Gastroesophageal sphincter (tissue), 3 donors: ENCODE measurements at regions not wholly inside any gene's neighbourhood (a gene's known extent, or its start where the extent isn't known, plus 50 kb on each side); places are given as distances from the start of the nearest gene placed in this dataset.

ENCODE experiments used
- EP300 ChIP-seq: sonication (generic); formaldehyde crosslinking; IDR thresholded peaks from one replicate; pipeline ENCODE4 v1.6.1; 2017; ENCODE audit warnings: antibody characterized with exemption, mild to moderate bottlenecking
- POLR2A ChIP-seq, 2 donors: fragments of 450-650 bp; IDR thresholded peaks; one replicate each; pipeline ENCODE4 v1.6.1; 2017; ENCODE audit warnings: antibody characterized with exemption in 2 of 2, mild to moderate bottlenecking in 2 of 2, moderate library complexity in 1 of 2
- POLR2AphosphoS5 ChIP-seq: sonication (generic); formaldehyde crosslinking; IDR thresholded peaks from one replicate; pipeline ENCODE4 v1.6.1; 2017; ENCODE audit warnings: antibody characterized with exemption
- TF ChIP-seq, protein P1 (sequence below), 4 experiments: fragments of 200-600 bp in 2 of 4; fragments of 450-650 bp in 2 of 4; sonication (generic) in 1 of 4; IDR thresholded peaks; one replicate each; pipeline ENCODE4 v1.5.1; 2017 to 2019; ENCODE audit warnings: antibody characterized with exemption in 4 of 4, mild to moderate bottlenecking in 2 of 4, moderate library complexity in 2 of 4

DNA sequence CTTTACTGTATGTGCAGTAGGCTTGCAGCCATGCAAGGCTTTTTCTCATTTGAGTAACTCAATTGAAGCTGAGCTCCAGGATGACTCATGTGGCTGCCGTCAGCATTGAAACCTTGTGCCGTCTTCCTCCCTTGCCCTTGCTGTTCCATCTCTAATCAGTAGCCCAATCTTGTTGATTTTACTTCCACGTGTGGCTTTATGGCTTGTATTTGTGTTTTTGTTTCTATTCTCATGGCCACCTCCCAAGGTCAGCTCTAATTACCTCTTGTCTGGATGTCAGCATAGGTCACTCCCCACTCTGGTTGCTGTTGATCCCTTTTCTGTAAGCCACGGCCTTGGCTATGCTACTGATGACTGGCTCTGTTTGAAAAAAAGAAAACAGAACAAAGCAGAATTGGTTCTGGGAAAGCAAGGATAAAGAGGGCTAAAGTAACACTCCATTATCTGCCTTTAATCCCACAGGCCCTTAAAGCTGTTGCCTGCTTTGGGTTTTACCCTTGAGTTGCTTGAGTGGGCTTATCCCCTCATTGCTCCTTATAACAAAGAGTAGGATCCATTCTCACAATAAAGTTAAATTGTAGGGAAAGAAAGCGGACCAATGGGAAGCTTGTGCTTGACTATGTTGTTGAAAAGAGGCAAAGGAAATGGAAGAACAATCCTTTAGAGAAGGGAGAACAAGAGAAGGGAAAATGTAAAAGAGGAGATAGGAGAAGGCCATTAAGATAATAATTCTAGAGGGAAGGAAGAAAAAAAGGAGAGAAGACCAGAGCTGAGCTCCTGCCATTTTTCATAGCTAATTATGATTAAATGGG is 173.9 kb upstream of the PGRMC2 start:
- TF ChIP-seq, protein P1, sequence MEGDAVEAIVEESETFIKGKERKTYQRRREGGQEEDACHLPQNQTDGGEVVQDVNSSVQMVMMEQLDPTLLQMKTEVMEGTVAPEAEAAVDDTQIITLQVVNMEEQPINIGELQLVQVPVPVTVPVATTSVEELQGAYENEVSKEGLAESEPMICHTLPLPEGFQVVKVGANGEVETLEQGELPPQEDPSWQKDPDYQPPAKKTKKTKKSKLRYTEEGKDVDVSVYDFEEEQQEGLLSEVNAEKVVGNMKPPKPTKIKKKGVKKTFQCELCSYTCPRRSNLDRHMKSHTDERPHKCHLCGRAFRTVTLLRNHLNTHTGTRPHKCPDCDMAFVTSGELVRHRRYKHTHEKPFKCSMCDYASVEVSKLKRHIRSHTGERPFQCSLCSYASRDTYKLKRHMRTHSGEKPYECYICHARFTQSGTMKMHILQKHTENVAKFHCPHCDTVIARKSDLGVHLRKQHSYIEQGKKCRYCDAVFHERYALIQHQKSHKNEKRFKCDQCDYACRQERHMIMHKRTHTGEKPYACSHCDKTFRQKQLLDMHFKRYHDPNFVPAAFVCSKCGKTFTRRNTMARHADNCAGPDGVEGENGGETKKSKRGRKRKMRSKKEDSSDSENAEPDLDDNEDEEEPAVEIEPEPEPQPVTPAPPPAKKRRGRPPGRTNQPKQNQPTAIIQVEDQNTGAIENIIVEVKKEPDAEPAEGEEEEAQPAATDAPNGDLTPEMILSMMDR (IDR thresholded peaks at IDR 0.05) = no peak
- TF ChIP-seq POLR2A (IDR thresholded peaks at IDR 0.05) (no peak), POLR2AphosphoS5 (no peak), EP300 (no peak)
